ENCODE measurements at regions not wholly inside any gene's neighbourhood (a gene's known extent, or its start where the extent isn't known, plus 50 kb on each side); places are given as distances from the start of the nearest gene placed in this dataset.

- no peak for TF ChIP-seq FOXA1 (IDR thresholded peaks at IDR 0.05)
- no peak for TF ChIP-seq SUZ12 (IDR thresholded peaks at IDR 0.05)
- TF ChIP-seq PKNOX1 (IDR thresholded peaks at IDR 0.05): no peak
- TF ChIP-seq ARNT (IDR thresholded peaks at IDR 0.05): no peak
- no peak for TF ChIP-seq ELF4 (IDR thresholded peaks at IDR 0.05)
- TF ChIP-seq BHLHE40 (IDR thresholded peaks at IDR 0.05; ENCODE audit: borderline replicate concordance): no peak
- no peak for TF ChIP-seq ZNF384 (IDR thresholded peaks at IDR 0.05)
- no peak for TF ChIP-seq TARDBP (IDR thresholded peaks at IDR 0.05)
- TF ChIP-seq NFRKB (IDR thresholded peaks at IDR 0.05): no peak
- no peak for TF ChIP-seq L3MBTL2 (conservative IDR thresholded peaks at IDR 0.05)
- no peak for TF ChIP-seq LEF1 (IDR thresholded peaks at IDR 0.05; ENCODE audit: borderline replicate concordance)
- no peak for TF ChIP-seq FOXM1 (IDR thresholded peaks at IDR 0.05; ENCODE audit: borderline replicate concordance)
- no peak for TF ChIP-seq FOXK2 (IDR thresholded peaks at IDR 0.05)
- TF ChIP-seq CTBP1 (IDR thresholded peaks at IDR 0.05; ENCODE audit: borderline replicate concordance): no peak
Observed at GRCh38 chr10:78553792-78554191, 515.0 kb upstream of the ZMIZ1 start.

Data from HEK293T (cell line).